COLO668 (cell line): ENCODE measurements at regions not wholly inside any gene's neighbourhood (a gene's known extent, or its start where the extent isn't known, plus 50 kb on each side); places are given as distances from the start of the nearest gene placed in this dataset.
"Not testable (repeated sequence)": the region's sequence is repeated elsewhere in the genome, so short reads cannot be mapped to it uniquely, and the experiment has no call there.

Experiments
- DNase-seq: peaks from one replicate; lab custom pipeline; 2025; ENCODE audit not compliant: unreplicated experiment; lab: John Stamatoyannopoulos, UW

DNA sequence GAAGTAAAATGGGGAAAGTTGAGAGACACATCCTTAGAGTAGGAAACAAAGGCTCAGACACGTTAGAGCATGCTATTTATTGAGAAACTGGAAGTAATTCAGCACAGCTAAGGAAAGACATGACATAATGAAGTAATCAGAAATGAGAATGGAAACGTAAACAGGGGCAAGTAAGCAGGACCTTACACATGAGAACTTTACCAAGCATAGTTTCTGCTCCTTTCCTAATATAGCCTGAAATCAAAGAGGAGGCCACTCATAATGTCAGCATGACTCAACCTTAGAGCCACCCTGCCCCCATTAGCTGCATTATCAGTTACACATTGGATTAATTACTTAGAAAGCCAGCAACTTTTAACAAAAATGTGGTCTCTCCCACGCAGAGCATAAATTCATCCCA is 558.3 kb upstream of the GRIA3 start:
- DNase-seq = no peak

DNA sequence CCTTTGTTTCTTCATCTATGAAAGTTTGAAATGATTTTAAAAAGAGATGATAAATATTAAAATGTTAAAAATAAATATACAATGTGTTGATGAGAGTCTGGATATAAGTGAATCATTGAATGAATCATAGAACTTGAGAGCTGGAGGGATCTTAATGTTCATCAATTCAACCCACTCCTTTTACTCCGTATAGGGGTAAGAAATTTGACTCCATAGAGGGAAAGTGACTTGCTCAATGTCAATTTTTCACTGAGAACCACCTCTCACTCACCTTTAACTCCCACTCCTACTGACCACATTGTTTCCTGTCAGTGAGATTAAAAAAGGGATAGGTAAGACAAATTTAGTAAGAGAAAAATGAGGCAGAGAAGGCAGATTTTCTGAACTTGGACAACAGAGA is 557.2 kb upstream of the GRIA3 start:
- no peak for DNase-seq

DNA sequence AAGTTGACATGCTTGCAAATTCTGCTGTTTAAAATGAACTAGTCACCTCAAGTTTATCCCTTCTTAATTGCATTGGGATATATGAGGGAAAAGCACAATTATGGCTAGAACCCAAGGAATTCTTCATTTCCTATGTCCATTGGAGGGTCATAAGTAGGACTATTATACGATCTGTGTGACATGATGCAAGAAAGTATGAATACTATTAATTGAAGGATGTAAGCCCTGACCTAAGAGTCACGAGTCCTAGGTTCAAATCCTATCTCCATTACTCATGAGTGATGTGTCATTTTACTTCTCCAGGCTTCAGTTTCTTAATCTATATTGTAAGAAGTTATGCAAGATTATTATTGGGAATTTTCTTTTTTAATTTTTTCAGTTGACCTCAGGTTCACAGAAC is 542.9 kb upstream of the GRIA3 start:
- no peak for DNase-seq

DNA sequence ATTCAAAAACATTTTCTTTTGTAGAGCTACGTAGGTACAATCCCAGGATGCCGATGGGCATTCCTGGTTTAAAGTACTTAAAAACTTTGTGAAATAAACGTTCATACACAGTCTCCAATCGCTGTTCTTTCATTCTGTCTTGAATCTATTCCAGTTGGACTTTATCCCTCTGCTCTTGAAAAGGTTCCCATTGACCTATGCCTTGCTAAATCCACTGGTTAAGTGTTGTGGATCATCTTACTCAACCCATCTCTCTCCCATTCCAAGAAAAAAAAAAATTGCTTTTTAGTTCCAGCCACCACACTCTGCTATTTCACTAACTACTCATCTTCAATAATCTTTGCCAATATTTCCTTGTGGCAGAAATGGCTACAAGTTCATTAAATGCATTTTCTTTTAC is 542.3 kb upstream of the GRIA3 start:
- no peak for DNase-seq

DNA sequence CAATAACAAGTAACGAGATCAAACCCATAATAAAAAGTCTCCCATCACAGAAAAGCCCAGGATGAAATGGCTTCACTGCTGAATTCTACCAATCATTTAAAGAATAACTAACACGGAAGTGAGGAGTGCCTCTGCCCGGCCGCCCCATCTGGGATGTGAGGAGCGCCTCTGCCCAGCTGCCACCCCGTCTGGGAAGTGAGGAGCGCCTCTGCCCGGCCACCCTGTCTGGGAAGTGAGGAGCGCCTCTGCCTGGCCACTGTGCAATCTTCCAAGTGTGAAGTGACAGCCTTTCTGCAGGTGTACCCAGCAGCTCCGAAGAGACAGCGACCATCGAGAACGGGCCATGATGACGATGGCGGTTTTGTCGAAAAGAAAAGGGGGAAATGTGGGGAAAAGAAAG is 528.8 kb upstream of the GRIA3 start:
- not testable (repeated sequence) for DNase-seq

DNA sequence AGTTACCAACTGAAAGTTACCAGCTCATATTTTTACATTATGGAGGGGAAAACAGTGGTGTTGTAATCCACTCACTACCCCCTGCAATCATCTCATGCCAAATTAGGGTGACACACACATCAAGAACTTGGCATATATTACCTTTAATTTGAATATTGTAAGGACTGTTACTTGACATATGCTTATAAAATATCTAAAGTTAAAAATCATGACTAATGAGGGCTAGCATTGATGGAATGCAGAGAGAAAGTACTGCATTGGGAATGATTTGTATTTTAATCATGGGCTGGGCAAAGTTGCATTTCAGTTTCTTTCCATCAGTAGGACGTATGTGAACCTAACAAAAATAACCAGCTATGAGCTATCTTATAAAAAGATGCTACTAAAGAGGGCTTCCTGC is 517.5 kb upstream of the GRIA3 start:
- DNase-seq = no peak

DNA sequence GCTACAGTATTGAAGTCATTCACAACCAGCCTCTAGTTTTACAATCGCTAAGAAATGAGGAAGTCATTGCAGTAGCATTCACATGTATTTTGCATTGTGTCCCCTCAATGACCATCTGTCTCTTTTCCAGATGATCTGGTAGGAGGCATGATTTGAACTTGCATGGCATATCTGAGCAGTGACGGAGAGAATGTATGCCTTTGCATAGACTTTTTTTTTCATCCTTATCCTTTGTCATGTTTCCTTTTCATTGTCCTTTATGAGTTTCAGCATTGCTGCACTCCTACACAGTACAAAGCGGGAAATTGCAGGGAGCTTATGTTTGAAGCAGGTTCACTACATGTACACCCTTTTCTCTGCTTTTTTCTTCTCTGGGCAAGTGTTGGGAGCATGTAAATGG is 516.4 kb upstream of the GRIA3 start:
- DNase-seq = no peak

DNA sequence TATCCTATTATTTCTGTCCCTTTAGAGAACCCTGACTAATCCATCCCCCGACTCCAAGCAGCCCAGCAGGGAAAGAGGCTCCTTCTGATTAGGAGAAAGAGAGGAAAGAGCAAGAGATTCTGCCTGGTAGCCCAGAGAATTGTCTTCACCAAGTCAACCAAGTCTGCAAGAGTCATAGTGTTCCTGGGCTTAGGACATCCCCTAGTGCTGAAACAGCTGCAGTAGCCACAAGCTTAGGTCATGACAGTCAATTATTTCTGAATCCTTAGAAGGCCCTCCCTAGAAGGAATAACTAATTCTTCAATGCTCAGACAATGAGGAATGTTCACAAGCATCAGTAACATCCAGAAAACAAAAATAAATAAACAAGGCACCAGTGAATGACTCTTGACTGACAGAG is 480.3 kb upstream of the GRIA3 start:
- no peak for DNase-seq

DNA sequence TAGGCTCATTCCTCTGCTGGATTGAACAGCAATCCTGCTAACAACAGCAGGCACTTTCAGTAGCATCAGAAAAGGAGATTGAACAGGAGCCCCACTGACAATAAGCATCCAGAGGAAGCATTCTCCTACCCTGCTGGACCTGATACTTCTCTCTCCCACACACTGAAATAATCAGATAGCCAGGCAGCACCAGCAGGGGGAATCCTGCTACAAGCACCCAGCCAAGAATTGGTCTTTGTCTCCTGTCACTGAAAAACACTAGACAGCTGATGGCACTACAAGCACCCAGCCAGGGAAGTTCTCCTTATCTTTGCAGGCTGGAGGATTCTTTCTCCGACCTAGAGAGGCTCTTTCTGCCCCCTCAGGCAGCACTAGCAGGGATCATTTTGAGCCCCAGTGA is 444.3 kb upstream of the GRIA3 start:
- no peak for DNase-seq

DNA sequence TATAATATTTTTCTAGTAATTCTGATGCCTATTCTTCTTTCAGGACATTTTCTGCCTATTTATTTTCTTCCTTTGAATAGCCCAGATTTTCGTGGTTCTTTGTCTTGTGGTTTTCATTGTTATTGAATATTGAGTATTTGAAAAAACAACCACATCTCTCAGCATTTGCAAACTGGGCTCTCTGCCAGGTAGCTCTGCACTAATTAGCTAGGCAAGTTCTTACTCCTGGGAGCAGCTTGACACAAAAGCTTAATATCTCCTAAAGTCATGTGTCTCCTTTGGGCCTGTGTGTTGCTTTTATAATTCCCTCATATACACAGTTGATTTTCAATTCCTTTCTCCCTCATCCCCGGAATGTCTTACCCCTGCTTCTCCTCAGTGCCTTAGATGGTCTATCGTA is 413.5 kb upstream of the GRIA3 start:
- DNase-seq = peak; percentile 18

DNA sequence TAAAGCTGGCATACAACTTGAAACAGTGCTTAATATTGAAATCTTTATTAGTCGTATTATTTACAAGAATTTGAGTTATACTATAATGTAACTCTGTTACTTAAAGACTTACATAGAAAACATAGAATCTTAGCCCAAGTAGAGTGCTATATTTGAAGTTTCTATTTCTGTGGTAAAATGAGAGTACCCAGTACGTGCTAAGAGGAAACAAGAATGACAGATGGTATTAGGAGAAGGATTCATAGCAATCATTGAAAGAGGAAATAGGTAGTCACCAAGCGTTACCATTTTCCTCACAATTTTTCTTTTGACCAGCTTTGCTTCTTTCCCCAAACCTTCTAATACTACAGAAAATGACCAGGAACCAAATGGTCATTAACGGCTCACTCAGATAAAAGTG is 412.1 kb upstream of the GRIA3 start:
- DNase-seq = no peak

DNA sequence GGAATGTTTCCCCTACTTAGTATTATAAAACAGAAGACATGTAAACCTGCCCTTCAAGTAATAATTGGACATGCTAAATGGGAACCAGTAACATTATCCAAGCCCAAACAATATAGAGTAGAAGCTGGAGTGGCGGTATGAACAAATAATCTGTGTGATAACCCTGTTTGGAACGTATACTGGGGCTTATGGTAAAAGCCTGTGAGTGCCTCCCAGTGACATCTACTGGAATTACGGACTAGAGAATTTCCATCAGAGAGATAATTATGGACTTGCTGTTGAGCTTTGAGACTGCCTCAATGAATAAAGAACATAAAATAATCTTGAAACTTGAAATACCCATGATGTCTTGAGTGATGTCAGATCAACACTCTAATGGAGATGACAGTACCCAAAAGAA is 406.3 kb upstream of the GRIA3 start:
- no peak for DNase-seq

DNA sequence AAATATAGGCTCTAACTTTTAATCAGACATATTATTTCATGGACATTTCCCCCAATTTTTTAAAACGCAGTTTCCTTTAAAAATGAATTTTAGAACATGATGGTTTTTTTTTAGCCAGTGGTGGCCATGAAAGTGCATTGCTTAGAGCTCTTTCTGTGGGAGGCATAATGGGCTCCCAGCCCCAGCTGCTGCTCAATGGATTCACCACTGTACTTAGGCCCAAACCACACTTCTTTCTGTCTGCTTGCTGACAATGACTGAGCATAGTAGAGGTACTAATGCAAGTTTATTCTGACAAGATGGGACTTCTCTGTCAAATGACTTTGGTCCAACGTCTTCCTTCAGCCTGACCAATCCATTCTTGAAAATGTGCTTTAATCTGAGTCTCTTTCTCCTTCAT is 400.2 kb upstream of the GRIA3 start:
- DNase-seq = no peak

DNA sequence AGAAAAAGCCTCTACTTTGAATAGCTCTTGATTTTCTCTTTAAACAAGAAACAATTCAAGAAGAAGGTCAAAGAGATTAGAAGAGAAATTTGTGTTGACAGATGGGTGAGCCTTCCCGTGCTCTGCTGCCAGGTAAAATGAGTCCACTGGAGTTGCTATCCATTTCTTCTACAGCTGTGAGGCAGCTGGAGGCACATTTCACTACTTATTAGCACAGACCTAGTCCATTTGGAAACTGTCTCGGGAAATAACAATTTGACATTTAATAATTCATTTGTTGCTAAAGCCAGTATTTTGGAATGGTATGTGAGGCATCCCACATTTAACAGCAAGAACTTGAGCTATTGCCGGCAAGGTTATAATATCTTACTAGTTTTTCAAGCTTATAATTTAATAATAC is 396.8 kb upstream of the GRIA3 start:
- no peak for DNase-seq

DNA sequence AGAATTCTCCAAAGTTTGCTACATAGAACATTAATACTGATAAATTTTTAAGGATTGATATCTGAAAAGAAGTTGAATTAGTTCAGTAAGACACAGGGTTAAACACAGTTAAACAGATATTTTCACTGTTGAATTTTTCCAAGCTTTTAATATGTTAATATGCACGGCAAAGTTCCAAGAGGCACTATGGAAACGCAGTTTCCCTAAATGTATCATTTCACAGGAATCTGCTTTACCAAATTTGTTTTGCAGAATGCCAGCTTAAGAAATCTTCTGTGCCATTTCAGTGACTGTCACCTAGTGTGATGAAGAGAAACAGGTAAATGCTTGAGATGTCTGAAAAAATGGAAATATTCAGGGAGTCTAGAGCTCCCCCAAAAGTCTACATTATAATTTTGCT is 395.9 kb upstream of the GRIA3 start:
- no peak for DNase-seq

DNA sequence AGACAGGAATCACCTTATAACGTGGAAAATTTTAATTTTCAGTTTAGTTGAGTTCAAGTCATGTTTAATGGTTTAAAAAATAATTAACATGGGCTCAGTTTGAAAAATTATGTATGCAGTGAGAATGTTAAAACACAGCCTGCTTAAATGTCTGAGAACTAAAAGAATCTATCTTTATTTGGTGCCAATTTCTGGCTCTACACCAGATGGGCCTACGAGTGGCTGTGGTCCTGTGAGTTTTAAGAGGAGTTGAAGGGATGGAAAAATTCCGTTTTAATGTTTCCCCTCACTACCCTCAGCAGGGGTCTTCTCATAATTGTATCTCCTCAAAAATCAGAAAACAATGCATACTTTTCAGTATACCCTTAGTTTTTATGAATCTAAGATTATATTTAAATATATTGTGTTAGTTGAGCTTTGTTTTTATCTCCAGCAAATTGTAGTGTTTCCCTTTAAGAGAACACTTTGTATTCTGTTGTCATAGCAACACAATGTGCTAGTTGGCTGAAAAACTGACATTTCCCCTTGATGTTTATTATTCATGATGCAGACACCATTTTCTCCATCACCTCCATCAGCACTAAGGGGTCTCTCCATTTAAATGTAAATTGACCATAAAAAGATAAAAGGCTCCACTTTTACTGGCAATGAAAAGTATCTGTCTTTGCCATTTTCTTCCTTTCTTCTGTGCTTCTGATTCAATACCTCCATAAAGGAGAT is 393.5 kb upstream of the GRIA3 start:
- DNase-seq = no peak

DNA sequence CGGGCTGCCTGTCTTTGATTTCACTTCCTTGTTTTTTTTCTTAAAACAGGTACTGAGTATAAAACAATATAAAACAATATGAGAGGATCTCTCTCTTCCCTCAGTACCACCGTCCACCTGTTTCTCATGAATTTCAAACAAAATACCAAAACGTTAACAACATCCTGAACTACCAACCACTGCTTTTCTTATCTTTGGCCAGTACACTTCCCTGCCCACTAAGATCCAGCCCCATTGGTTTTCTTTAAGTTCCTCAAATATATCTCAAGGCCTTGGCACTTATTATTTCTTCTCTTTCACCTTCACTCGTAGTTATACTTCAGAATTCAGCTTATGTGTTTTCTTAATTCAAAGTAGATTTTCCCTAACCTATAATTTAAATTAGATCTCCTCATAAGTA is 370.2 kb upstream of the GRIA3 start:
- no peak for DNase-seq

DNA sequence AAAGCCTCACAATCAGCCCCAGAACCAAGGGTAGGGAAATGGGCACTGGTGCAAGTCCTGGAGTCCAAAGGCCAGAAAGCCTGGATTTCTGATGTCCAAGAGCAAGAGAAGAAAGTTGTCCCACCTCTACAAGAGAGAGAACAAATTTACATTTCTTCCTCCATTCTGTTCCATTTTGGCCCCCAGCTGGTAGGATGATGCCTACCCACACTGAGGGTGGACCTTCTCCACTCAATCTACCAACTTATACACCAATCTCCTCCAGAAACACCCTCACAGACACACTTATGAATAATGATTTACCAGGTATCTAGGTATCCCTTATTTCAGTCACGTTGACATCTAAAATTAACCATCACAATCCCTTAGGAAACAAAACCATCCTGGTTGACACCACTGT is 367.8 kb upstream of the GRIA3 start:
- no peak for DNase-seq

DNA sequence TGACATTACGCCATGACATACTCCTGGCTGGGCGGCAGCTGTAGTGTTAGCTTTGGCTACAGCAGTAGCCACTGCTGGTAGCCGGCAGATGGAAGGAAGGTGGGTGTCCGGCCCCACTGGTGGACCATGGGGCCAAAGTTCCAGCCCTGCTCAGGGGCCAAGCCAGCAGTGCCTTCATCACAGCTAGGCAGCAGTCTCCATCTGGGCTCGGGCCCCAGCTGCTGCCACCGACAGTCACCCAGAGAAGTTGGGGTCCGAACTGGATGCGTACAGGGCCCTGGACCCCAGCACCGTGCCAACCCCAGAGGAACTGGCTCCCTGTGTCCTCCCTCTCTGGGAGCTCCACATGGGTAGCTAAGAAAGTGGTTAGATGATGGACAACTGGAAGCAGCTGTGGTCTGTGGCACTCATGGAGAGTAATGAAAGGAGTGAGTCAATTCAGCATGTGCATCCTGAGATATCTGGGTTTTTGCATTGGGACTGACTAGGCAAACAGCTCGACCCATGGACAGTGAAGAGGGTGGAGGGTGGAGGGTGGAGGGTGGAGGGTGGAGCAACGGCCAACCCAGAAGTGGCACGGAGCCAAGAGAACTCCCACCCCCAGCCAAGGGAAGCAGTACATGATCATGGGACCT is 366.6 kb upstream of the GRIA3 start:
- DNase-seq = no peak

DNA sequence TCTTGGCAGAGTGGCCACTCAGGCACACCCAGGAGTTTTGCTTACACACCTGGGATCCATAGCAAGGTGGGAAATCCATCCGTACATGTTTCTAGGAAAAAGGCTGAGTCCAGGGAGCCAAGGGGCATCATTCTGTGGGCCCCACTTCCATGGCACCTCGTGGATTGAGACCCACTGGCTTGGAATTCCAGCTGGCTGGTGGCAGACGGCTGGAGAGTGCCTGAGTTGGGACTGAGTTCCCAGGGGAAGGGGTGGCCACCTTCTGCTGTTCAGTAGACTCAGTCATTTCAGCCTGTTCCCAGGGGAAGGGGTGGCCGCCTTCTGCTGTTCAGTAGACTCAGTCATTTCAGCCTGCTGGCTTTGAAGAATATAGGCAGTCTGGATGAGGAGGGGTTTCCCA is 366.0 kb upstream of the GRIA3 start:
- DNase-seq = no peak

DNA sequence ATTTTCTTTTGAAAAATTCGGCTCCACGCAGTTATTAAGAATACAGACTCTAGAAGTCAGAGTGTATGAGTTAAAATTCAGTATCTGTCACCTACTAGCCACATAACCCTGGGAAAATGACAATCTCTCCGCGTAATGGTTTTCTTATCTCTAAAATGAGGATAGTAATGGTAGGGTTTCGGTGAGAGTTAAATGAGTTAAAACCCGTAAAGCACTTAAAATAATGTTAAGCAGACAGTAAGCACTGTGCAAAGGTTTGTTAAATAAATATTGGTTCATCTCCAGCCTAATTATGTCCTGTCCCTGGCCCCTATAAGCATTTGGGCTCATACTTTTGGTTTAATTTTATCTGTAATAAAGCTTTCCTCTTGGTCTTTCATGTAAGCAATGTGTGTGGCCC is 350.8 kb upstream of the GRIA3 start:
- no peak for DNase-seq

DNA sequence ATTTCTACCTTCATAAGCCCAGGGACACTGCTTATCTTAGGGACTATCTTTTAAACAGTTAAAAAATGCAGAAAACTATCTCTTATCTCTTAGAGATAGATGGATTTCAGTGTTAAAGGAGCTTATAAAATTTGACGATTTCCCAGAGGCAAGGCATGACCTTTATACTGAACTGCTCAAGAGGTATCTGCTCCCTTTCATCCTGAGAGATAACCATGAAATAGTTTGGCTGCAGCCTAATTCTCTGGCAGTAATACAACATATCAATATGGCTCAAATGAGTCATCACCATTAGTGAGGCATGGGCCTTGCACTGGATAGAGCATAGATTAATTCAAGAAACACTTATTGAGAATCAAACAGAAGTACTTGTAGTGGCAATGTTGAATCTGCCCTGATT is 348.2 kb upstream of the GRIA3 start:
- DNase-seq = no peak

DNA sequence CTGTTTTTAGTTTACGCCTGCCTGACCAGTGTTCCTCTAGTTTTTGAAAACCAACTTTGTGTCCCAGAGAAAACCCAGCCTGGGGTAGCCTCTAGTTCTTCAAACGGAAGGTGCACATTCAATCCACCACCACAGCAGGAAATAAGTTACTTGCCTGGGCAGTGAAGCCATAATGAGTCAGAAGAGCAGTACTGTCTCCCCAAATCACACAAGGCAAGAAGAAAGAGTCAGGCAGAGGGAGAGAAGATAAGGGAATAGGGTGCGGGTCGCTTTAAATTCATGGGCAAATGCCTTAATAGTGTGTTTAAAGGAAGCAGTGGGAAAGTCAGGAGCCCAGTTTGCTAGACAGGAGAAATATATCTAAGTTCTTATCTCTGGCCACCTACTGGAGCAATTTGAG is 333.8 kb upstream of the GRIA3 start:
- no peak for DNase-seq
